BJ (cell line): ENCODE measurements at regions not wholly inside any gene's neighbourhood (a gene's known extent, or its start where the extent isn't known, plus 50 kb on each side); places are given as distances from the start of the nearest gene placed in this dataset.

Experiments
- CTCF ChIA-PET: fragments of 350-600 bp; formaldehyde crosslinking; extraction: SDS; loops from one replicate; lab custom pipeline; 2021; ENCODE audit warnings: antibody characterized with exemption, inconsistent platforms; lab: Yijun Ruan, JAX
- POLR2A ChIA-PET: fragments of 300-600 bp; sonication (Branson Sonifier 250); formaldehyde crosslinking; extraction: SDS; loops from one replicate; lab custom pipeline; 2021; ENCODE audit warnings: antibody characterized with exemption; lab: Charles Lee
- DNase-seq: peaks from one replicate; pipeline ENCODE4 v3.0.0-alpha.2; 2011; ENCODE audit warnings: low read depth
- H3K27me3 ChIP-seq: 2 replicates; pipeline ENCODE4 v1.6.0; 2011; ENCODE audit warnings: low read length; ENCODE audit not compliant: control insufficient read depth, insufficient read depth
- H3K36me3 ChIP-seq: 2 replicates; pipeline ENCODE4 v1.5.1; 2011; ENCODE audit warnings: low read length; ENCODE audit not compliant: control insufficient read depth, insufficient read depth
- H3K4me3 ChIP-seq: 2 replicates; pipeline ENCODE4 v1.5.1; 2011; ENCODE audit warnings: low read depth, mild to moderate bottlenecking, control low read depth, low read length
- CTCF ChIP-seq: IDR thresholded peaks from 2 replicates; pipeline ENCODE4 v1.5.1; 2011; ENCODE audit warnings: low read depth, mild to moderate bottlenecking, control low read depth, inconsistent platforms, low read length, moderate library complexity; ENCODE audit not compliant: insufficient read depth

DNA sequence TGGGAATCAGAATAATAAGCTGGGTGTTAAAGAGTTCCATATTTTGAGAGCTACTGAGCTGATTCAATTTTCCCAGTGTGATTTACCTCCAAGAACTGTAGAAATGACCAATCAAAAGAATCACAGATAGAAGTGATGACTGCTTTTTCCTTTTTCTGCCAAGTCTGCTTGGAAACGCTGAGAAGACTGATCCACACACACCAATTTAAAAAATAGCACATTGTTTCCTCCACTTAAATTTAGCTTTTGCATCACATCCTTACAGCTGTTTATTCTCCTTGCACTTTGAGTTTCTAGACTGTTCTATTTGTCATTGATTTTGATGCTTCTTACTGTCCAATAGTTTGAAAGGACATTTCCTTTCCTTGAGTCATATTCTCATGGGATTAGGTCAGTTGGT is 590.3 kb upstream of the CHAC2 start:
- Histone ChIP-seq H3K36me3 (no peaks in the 10 kb centered on the region), H3K27me3 (no peaks in the 10 kb centered on the region), H3K4me3 (no peak overlapping the region)
- DNase-seq, result no peak
- POLR2A ChIA-PET, result no interaction called here
- no peak for TF ChIP-seq CTCF
- CTCF ChIA-PET, result no interaction called here

DNA sequence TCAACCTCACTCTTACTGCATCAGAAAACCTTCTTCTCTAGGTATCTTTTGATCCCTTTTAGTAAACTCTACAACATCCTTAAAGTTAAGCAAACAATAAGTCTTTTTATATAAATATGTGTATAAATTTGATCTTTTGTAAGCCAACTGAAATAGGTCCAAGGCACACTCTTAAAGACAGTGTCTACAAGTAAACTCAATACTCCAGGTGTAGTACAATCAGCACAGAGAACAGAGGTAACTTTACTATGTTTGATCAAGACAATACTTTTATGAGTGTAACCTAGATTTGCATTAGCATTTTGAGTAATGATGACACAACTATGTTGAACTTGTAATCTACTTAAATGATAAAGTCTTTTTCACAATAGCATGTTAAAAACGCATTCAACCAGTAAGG is 593.1 kb upstream of the CHAC2 start:
- ChIA-PET CTCF (no interaction called here), POLR2A (no interaction called here)

DNA sequence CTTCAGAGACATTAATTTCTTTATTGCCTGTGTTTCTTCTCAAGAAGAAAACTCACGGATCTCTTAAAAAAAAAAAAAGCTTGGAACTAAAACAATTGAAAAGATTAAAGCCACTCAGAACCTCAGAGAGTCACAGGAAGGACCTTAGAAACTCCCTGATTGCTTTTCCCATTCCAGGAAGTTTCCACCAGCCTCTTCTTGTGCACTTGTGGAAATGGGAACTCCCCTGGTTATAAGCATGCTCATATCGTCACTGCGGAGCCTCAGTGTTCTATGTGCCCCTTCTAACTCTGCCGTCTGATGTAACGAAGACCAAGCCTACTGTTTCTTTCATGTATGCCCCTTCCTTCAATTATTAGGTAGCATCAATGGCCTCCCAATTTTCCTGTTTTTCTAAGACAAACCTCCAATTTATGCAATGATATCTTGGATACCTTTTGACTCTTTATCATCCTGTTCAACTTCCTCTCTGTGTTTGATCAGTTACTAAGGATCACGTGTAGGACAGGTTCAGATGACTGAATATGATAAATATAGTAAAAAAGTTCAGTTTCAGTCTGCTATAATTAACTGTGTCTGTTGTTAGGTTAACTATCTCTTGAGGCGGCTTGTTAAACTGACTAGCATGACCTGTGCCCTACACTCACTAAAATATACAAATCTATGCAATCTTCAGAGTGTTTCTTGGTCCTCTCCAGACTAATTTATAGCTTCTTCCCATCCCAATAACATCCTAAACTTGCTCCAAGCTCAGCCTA is 593.7 kb upstream of the CHAC2 start:
- DNase-seq, result no peak
- ChIA-PET CTCF (no interaction called here), POLR2A (no interaction called here)
- no peak for TF ChIP-seq CTCF
- no peaks in the 10 kb centered on the region for H3K27me3 ChIP-seq
- no peaks in the 10 kb centered on the region for H3K36me3 ChIP-seq
- H3K4me3 ChIP-seq, result no peak overlapping the region

More for the DNA sequence above, 593.1 kb upstream of the CHAC2 start:
- DNase-seq, result no peak
- no peak overlapping the region for H3K4me3 ChIP-seq
- no peaks in the 10 kb centered on the region for H3K27me3 ChIP-seq
- H3K36me3 ChIP-seq, result no peaks in the 10 kb centered on the region
- TF ChIP-seq CTCF, result no peak

- H3K27me3 ChIP-seq, result no peaks in the 10 kb centered on the region
- POLR2A ChIA-PET, result no interaction called here
- no peak for TF ChIP-seq CTCF
- H3K36me3 ChIP-seq, result no peaks in the 10 kb centered on the region
- no peak overlapping the region for H3K4me3 ChIP-seq
- CTCF ChIA-PET, result no interaction called here
- no peak for DNase-seq
These were observed 594.5 kb upstream of the CHAC2 start for GRCh38 chr2:53173091-53173490.

DNA sequence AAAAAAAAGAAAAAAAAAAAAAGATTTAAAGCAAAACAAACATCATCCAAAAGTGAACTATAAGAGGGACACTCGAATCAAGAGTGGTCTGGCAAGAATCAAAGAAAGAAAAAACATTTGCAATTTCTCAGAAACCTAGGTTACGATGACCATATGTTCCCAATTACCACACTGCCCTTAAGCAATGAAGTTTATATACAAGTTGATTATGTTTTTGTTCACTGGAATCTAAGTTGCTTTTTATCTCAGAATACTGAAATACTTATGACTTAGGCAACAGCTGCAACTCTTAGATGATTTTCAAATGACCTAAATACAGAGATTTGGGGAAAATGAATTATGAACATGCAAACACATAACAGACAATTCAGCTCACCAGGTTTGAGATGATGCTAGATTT is 597.1 kb upstream of the CHAC2 start:
- POLR2A ChIA-PET, result no interaction called here
- DNase-seq, result peak; percentile 16
- CTCF ChIA-PET, result no interaction called here

More for the DNA sequence above, 597.1 kb upstream of the CHAC2 start:
- no peak for TF ChIP-seq CTCF
- Histone ChIP-seq H3K27me3 (no peaks in the 10 kb centered on the region), H3K36me3 (no peaks in the 10 kb centered on the region), H3K4me3 (no peak overlapping the region)
